ENCODE measurements at regions not wholly inside any gene's neighbourhood (a gene's known extent, or its start where the extent isn't known, plus 50 kb on each side); places are given as distances from the start of the nearest gene placed in this dataset.

DNA sequence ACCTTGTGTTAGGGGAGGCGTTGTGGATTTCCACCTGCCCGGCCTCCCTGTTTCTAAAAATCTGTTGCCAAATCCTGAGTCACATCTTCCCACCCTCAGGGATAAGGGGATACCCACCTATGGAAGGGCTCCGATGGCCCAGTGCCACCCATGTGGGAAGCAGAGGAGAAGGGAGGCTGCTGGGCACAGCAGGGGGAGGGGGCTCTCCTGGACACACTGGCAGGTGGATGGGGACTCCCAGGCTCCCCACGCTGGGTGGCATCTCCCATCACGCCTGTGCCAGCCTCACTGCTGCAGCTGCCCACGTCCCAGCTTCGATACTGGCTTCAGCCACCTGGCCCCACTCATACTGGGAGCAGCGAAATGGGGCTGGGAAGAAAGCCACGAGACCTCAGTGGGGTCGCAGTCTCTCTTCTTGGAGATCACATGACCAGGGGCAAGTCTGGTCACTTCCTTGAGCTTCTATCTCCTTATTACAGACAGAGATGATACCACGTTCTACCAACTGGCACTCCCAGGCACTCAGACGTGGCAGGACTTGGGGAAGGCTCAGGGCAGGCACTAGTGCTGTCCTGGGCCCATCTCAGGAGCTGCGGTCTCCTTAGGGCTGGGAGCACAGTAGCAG is 72.2 kb downstream of the PITPNM2 start:
- peak in 4 of 58 donors; percentile 11 to 39 (median 18) for DNase-seq

GRCh38 chr12:123078120-123078465 is 72.8 kb downstream of the PITPNM2 start:
- peak in 30 of 58 donors; percentile 15 to 78 (median 44) for DNase-seq

DNA sequence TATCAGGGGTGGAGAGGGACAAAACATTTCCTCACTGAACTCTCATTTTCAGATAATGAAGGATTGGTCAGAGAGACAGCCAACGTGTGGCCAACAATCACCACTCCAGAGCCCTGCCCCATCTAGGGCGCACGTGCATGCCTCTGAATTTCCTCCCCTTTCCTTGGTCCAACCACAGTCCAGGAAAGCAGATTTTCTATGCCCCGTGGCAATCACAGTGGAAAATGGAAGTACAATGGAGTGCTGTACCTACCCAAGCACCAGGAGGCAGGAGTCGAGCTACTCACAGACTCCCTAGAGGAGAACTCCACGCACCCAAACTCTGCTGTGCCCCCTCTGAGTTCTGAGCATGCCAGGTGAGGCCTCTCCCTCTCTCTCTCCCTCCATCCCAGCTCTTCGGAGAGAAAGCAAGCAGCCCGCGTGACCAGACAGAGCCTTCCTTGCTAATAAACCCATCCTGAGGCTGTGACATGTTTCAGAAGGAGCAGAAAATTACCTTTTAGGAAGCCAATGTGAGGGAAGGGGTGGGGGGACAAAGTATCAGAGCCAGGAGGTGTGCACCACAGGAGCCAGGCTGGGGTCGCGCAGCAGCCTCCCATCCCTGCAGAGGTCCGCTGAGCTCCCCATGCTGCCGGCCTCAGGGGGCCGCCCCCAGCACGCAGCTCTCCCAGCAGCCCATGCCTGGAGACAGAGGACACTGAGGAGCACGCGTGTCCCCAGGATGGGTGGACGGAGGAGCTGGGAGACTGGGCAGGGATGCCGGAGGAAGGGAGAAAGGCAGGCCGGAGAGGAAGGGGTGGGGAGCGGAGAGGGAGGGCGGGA is 73.4 kb downstream of the PITPNM2 start:
- DNase-seq: peak in 8 of 58 donors; percentile 14 to 56 (median 30)

GRCh38 chr12:123076604-123077297 is 74.1 kb downstream of the PITPNM2 start:
- DNase-seq: no peak

DNA sequence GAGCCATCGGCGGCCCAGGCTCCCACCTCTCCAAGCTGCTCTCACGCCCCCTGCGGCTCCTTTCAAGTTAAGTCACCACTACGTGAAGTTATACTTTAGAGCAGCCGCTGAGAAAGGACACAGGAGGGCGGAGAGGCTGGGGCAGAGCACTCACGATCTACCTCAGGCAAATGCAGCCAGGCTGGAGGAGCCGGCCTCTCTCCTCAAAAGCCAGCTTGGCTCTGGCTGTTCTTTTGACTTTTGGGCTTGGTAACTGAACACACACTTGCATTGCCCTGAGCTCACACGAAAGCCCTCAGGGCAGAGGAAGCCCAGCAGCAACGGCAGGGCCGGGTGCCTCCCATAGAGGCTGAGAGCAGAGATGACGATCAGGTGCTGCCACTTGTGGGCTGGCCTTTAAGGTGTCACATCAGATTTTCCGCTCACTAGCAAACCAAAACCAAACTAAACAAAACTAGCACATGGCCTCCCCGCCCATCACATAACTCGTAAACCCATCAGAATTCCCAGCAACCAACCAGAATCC is 75.2 kb downstream of the PITPNM2 start:
- peak in 4 of 58 donors; percentile 11 to 37 (median 20) for DNase-seq

DNA sequence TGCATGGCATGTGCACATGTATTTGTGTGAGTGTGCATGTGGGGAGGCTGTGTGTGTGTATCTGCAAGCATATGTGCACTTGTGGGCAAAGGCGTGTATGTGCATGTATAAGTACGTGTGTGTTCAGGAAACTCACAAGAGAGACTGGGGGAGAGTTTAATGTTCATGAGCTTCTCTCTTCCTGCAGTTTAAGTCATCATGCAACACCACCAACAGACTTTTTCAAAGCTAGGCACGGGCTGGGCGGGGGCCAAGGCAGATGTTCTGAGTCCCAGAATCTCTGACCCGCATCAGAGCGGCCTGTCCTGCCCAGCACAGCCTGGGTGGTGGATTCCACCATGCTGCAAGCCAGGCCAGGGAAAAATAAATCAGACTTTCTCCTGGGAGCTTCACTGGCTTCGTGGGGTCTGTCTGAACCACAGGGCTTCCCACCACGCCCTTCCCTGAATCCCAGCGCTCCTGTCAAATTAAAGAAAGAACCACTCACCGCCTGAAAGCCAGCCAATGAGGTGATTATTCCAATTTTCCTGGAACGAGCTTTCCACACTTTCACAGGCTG is 75.7 kb downstream of the PITPNM2 start:
- DNase-seq: no peak

GRCh38 chr12:123073962-123074801 is 76.7 kb downstream of the PITPNM2 start:
- no peak for DNase-seq

DNA sequence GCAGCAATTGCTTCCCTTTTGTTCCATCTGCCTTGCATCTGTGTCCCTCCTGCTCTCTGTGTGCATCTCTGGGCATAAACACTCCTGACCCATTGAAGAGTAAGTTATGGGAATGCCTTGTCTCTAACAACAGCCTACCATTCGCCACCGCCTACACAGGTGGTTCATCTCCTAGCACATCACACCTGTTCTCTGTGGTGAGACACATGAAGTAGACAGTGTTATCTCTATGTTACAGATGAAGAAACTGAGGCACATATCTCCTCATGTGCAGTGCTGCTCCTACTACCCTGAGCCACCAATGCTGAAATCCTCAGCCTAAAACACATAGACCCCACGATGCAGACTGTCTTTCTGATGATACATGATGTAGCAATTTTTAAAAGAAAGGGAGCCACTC is 77.6 kb downstream of the PITPNM2 start:
- DNase-seq: no peak

DNA sequence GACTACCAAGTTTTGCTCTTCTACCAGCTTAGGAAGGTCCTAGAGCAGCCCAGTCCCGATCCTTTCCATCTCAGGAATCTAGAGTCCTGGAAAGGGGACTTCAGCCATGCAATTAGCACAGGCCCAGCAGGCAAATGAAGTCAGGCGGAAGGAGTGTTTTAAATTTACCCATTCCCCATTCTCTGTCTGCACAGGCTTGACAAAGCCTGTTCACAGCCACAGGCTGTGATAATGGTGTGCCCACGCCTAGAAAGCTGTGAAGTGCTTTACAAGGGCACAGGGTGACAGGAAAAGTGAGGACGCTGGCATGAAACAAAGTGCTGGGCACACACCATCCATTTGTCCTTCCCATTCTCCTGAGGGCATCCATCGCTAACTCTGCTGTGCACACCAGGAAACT is 79.0 kb downstream of the PITPNM2 start:
- peak in 1 of 58 donors; percentile 13 for DNase-seq

- DNase-seq: peak in 7 of 58 donors; percentile 15 to 39 (median 32)
Observed at GRCh38 chr12:123071099-123071800, 79.6 kb downstream of the PITPNM2 start.

DNA sequence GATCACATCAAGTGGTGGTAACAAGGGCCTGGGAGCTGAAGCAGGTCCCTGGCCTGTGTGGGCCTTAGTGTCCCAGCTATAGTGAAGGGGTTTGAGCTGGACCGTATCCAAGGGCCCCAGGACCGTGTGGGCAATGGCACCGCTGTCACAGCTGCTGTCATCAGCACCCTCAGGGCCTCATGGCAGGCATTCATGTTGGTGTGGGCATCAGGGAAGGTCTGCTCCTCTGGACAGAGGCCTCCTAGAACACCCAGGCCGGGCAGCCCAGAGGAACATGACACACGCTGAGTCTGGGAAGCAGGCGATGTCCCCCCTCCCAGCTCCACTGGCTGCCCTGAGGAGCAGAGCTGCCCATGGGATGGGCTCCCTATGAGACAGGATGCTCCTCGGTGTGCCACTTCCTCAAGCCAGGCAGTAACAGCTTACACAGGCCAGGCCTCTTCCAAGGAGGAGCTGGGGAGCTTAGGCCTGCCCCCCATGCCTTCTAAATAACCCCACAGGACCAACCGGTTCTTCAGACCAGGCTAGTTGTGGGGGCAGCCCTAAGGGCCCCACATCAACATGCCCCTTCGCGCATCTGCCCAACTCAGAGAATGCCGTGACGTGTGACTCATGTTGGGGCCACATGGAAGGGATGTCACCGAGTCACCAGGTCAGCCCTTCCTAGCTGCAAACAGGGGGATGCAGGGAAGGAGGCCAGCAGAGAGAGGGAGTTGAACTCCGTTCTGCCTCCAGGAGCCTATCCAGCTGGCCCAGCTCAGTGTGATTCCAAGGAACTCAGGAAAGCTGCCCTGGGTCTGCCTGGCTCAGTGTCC is 80.4 kb downstream of the PITPNM2 start:
- peak in 3 of 58 donors; percentile 10 to 48 (median 34) for DNase-seq

DNA sequence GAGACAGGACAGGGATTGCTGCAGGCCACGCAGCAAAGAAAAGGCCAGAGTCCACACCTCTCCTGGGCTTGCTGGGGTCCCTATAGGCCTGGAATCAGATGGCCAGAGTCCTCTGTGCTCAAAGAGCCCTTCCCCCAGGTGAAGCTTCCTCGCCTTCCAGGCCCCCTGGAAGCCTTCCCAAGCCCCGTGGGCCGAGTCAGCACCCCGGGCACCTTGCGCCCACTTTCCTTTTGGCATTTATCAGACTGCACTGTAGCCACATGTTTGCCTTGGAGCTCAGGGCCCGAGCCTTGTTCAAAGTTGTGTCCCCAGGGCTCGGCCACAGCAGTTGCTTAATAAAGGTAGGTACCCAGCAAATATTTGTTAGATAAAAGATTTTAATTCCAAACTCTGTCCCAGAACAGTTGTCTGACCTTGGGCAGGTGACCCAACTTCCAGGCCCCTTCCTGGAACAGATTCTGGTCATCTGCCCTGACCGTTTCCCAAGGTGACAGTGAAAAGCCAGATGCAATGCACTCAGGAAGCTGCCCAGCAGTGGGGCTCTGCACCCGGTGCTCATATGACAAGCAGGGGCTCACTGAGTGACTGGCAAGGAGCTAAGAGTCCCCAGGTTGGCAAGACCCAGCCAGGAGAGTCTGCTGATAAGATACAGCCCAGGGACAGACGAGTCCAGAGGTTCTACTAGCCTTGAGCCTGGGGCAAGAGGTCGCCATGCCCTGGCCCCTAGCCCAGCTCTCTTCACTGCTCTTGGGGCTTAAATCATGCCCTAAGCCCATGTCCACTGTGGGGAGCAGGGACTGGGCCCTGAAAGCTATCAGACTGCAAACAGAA is 81.2 kb downstream of the PITPNM2 start:
- no peak for DNase-seq

DNA sequence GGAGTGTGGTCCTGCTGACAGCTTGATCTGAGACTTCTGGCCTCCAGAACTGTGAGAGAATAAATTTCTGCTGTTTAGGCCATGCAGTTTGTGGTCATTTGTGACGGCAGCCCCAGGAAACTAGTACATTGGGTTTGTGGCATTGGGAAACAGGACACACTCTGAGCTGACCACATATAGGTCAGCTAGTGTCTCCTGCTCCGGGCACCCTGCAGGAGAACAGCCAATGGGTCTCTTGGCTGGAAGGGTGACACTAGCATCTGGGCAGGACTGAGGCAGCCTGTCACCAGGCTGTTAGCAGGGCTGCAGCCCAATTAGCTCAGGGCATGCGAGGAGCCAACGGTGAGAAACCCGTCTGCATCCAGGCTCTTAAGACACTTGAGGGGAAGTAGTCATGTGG is 83.2 kb downstream of the PITPNM2 start:
- DNase-seq: peak in 8 of 58 donors; percentile 10 to 45 (median 24)

DNA sequence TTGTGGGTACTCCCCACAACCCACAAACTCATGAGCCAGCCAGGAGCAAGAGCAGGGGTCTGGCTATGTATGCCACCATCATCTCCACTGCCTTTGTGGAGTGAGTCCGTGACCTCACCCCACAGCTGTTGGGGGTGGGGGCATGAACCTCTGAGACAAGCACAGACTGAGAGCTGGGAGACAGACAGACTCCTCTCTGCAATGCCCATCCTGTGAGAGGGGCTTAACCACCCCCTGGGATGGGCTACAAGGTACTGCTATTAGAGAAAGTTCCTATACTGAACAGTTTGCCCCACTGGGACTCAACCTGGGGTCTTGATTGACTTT is 84.5 kb downstream of the PITPNM2 start:
- DNase-seq: no peak

GRCh38 chr12:123065676-123066383 is 85.1 kb downstream of the PITPNM2 start:
- no peak for DNase-seq

GRCh38 chr12:123064885-123065619 is 84.6 kb downstream of the ARL6IP4 start:
- DNase-seq: no peak

DNA sequence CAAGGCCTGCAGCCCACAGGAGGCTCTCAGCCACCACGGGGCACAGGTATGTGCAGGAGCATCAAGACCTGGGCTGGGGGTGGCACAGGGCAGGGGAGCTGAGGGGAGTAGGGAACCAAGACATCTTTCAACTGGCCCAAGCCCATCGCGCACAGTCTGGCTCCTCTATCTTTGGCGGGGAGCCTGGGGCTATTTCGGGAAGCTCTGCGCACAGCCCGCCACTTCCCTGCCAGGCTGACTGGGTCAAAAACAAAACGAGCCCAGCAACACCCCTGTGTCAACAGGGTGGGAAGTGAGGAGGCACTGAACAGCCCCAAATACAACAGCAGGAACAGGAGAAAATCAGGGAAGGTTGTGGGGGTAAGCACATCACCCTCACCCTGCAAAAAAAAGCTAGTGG is 83.9 kb downstream of the ARL6IP4 start:
- DNase-seq: peak in 51 of 58 donors; percentile 20 to 84 (median 61)

Data from anterior cingulate cortex (tissue), 58 donors.